OCI-LY1 (cell line): ENCODE measurements at regions not wholly inside any gene's neighbourhood (a gene's known extent, or its start where the extent isn't known, plus 50 kb on each side); places are given as distances from the start of the nearest gene placed in this dataset.

Experiments used
- EZH2 ChIP-seq: fragments of 200-600 bp; sonication (generic), shearing (Covaris generic); IDR thresholded peaks from 2 replicates; pipeline ENCODE4 v1.8.0; 2017; ENCODE audit warnings: borderline replicate concordance, mixed run types, mild to moderate bottlenecking, antibody characterized with exemption, low read length, moderate library complexity, mixed read lengths
- TF ChIP-seq, protein P1 (sequence below): fragments of 200-600 bp; sonication (generic), shearing (Covaris generic); IDR thresholded peaks from 2 replicates; pipeline ENCODE4 v1.5.1; 2017; ENCODE audit warnings: mild to moderate bottlenecking, antibody characterized with exemption, low read length, moderate library complexity, mixed read lengths

DNA sequence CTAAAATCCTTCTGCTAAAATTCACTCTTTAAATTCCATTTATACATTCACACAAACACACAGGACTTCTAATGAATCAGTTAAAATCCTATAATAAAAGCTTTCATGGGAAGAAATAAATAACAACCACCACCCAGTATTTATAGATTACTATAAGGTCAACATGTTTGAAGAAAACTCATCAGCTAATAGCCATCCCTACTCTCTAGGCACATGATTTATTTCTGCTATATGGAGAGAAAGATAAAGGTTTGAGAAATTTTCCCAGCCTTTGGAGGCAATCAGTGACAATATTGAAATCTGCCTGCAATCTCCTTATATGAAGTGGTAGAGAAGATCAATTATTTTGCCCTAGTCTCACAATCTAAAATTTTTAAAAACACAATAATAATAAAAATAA lies 1038.9 kb upstream of the DIAPH2 start:
- TF ChIP-seq, protein P1, sequence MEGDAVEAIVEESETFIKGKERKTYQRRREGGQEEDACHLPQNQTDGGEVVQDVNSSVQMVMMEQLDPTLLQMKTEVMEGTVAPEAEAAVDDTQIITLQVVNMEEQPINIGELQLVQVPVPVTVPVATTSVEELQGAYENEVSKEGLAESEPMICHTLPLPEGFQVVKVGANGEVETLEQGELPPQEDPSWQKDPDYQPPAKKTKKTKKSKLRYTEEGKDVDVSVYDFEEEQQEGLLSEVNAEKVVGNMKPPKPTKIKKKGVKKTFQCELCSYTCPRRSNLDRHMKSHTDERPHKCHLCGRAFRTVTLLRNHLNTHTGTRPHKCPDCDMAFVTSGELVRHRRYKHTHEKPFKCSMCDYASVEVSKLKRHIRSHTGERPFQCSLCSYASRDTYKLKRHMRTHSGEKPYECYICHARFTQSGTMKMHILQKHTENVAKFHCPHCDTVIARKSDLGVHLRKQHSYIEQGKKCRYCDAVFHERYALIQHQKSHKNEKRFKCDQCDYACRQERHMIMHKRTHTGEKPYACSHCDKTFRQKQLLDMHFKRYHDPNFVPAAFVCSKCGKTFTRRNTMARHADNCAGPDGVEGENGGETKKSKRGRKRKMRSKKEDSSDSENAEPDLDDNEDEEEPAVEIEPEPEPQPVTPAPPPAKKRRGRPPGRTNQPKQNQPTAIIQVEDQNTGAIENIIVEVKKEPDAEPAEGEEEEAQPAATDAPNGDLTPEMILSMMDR, result no peak
- TF ChIP-seq EZH2, result no peak
